ENCODE measurements at regions not wholly inside any gene's neighbourhood (a gene's known extent, or its start where the extent isn't known, plus 50 kb on each side); places are given as distances from the start of the nearest gene placed in this dataset.
A peak's percentile ranks its signal among the peaks of the same experiment; 100 is the strongest.

DNA sequence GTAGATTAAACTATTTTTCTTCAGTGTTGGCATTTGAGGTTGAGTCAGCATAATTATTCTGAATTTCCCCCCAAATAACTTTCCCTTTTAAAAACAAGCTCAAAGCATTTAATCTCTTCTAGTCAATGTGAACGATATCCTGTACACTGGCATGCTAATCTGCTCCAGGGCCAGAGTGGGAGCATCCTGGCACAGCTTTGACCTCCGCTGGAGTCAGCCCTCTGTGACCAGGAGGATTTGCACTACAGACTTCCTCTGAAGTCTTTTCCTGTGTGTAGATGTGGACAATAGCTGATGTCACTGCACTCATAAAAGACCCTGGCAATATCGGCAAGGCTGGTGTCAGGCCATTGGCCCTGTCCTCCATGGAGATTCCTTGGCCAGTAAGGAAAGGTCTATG is 340.2 kb downstream of the CDC14C start:
- DNase-seq, result no peak

DNA sequence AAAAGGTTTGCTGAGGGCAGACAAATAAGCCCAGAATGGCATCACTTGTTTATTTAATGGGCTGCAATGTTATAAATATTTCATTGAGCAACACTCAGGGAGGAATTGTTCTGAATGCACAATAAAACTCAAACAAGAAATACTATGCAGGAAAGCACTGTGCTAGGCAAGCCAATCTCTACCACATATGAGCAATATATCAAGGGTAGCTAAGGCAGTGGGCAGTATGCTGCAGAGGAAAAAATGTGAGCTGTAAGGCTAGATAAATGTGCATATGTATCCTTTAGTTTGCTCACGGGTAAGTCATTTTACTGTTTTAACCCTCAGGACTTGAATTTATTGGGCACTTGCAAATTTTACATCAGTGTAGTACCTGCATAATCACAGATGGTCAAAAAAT is 349.6 kb downstream of the CDC14C start:
- DNase-seq, result no peak

DNA sequence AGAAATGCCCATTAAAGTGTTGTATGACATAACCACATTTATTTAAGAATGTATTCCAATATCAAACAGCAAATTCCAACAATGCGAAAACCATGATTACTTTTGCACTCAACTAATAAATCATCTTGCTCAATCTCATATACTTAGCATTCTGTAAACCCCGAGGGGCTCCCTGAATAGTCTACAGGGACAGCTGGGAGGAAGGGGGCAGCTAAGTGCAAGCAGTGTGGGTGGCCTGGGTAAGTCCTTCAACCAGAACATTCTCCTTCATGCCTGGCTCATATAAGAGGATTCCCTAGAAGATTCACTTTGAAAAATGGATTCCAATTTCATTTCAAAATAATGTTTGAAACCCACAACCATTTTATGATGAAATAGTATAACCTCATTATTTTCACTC is 355.5 kb downstream of the CDC14C start:
- no peak for DNase-seq

DNA sequence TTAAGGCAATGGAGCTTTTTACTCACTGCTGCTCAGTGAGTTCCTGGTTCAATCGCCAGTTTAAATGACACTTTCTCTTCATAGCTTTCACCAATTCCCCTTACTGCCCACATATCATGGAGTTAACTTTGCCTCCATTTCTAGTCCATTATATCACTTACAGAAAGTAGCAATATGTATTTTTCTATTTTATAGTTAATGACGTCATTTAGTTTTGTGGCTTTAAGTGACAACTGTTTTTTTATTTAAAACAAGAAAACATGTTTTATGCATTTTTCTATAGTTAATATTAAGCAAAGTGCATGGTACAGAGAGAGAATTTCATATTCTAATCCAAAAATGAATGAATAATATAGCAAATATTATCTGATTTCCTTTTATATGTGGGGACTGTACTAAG is 363.3 kb downstream of the CDC14C start:
- no peak for DNase-seq

DNA sequence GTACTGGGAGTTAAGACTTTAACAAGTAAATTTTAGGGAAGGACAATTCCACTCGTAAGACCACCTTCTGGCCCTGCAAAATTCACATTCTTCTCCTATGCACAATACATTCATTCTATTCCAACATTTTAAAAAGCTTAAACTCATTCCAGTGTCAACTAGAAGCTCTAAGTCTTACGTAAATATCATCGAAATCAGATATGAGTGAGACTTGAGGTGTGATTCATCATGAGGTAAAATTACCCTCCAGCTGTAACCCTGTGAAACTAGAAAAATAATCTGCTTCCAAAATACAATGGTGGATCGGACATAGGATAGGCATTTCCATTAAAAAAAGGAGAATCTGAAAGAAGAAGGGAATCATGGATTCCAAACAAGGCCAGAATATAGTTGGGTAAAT is 370.3 kb downstream of the CDC14C start:
- DNase-seq, result no peak

DNA sequence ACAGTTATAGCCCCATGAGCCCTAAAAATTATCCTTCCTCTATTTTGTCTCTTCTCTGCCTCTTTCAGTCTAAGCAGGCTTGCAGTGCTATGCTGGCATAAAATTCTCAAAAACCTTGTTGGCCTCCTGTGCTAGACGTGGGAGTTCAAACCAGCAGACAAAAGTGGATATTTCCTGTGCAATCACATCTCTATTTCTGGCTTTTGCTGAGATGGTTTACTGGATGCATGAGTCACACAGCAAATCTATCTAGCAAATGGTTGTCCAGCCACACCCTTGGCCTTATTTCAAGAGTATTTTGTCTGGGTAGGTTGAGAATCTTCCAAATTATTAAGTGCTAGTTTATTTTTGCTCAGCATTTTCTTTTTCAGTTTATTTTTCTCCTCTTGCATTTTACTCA is 370.8 kb downstream of the CDC14C start:
- no peak for DNase-seq

DNA sequence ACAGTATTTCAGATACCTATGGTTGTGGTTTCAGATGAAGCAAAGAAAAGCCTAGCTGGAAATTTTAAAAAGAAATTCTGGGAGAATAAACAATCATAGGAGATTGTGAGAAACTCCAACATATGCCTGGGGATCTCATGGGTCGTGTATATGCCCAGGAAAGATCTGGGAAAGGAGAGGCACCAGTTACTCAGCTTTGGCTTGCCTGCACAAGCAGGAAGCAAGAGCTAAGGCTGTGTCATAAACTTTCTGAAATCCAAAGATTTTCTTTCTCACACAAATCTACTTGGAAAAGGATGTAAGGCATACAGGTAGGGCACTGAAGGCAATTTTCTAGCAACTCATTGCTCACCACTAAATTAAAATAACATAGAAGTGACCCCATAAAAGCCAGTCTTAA is 373.6 kb downstream of the CDC14C start:
- no peak for DNase-seq

DNA sequence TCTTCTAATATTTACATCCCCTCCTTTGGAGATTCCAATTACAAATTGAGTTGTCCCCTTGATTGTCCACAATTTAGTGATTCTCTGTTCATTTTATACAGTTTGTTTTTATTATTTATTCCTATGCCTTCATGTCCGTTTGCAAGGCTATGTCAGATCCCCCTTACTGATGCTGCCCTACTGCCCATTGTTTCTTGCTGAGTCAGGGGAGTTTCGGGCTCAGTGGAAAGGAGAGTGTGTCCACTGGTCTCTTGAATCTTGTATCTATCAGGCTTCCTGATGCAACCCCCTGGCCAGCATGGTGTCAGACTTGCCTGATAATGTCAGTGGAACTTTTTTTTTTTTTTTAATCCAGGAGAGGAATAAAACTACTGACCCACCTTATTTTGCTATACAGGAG is 384.4 kb downstream of the CDC14C start:
- DNase-seq, result no peak

DNA sequence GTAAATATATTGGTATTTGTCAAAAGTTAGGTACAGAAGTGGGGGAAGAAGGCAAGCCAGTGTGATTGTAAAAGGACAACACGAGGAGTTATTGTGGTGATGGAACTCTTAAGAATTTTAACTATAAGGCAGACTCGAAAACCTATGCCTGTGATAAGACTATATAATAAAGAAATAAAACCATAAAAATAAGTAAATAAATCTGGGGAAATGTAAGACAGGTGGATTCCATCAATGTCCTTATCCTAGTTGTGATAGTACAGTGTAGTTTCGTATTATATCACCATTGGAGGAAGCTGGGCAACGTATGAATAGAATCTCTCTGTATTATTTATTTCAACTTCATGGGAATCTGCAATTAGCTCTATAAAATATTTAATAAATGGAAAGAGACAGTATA is 395.7 kb downstream of the CDC14C start:
- DNase-seq, result no peak

DNA sequence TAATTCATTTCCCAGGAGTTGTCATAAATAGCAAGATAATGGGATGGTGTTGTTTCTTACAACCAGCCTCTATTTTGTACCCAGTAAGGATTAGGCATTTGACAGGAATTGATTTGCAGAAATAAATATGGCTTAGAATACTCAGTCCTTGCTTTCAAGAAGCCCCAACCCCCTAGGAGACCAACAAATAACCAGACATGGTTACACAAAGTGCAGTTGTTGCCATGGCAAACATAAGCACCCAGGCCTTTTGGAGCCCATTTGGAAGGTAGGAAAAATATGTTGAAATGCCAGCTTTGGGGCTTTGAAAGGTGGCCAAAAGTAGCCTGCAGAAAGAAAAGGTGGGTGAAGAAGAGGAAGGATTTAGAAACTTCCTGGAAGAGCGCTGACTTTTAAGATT is 397.5 kb downstream of the CDC14C start:
- no peak for DNase-seq

DNA sequence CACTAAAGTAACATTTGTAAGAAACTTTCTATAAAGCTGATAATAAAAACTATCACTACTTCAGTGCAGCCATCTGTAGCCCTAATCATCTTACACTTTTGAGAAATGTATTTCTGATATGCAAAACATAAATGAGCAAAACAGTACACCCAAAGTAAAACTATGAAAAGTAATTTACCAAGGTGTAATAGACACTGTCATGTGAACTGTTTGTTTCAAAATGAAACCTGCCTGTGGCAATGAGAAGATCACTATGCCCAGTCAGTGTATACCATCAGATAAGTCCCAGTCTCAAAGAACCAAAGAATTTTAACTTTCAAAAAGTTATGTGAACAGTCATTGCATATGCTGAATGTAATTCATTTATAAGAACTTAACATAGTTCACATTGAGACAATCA is 398.1 kb downstream of the CDC14C start:
- peak; percentile 1 for DNase-seq

DNA sequence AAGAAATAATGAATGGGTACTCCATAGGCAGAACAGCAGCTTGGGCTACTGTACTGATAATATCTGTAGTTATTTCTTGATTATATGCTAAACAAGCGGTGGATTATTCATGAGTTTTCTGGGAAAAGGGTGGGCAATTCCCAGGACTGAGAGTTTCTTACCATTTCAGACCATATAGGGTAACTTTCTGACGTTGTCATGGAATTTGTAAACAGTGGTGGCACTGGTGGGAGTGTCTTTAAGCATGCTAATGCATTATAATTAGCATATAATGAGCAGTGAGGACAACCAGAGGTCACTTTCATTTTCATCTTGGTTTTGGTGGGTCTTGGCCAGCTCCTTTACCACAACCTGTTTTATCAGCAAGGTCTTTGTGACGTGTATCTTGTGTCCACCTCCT is 399.7 kb downstream of the CDC14C start:
- peak; percentile 41 for DNase-seq

DNA sequence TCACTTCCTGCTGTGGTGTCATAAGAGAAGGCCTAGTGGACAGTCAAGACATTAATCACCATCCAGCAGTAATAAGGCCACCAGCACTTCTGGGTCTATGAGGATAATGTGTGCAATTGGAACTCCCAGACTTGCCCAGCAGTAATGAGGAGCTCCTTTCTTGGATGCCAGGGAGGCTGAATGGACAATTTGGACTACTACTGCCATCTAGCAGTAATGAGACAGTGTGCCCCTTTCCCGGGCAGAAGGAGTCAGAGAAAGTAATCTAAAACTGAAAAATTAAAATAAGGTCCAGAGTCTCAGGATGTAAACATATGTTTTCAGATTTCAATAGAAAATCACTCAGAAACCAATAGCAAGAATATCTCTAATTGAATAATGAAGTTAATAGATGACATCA is 400.4 kb downstream of the CDC14C start:
- no peak for DNase-seq

DNA sequence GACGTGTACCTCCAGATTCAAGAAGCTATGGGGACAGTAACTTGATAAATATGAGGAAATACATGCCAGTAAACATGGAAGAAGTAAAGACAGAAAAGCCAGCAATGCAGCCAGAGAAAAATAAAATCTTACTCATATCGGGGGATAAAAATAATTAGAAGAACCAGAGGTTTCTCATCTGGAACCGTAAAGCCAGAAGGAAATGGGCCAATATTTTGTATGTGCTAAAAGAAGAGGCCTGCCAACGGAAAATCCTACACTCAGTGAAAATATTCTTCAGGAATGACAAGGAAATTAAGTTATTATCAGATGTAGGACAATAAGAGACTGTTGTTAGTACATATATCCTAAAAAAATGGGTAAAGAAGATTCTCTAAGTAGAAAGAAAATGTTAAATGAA is 401.2 kb downstream of the CDC14C start:
- DNase-seq, result no peak

DNA sequence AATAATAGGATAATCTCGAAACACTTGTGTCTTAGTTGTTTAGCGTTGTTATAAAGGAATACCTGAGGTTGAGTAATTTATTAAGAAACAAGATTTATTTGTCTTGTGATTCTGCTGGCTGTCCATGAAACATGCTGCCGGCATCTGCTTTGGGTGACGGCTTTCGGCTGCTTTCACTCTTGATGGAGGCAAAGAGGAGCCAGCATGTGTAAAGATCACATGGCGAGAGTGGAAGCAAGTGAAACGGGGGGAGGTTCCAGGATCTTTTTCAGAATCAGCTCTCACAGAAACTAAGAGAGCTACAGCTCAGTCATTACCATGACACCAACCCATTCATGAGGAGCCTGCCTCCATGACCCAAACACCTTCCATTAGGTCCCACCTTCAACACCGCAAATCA is 402.8 kb downstream of the CDC14C start:
- no peak for DNase-seq

DNA sequence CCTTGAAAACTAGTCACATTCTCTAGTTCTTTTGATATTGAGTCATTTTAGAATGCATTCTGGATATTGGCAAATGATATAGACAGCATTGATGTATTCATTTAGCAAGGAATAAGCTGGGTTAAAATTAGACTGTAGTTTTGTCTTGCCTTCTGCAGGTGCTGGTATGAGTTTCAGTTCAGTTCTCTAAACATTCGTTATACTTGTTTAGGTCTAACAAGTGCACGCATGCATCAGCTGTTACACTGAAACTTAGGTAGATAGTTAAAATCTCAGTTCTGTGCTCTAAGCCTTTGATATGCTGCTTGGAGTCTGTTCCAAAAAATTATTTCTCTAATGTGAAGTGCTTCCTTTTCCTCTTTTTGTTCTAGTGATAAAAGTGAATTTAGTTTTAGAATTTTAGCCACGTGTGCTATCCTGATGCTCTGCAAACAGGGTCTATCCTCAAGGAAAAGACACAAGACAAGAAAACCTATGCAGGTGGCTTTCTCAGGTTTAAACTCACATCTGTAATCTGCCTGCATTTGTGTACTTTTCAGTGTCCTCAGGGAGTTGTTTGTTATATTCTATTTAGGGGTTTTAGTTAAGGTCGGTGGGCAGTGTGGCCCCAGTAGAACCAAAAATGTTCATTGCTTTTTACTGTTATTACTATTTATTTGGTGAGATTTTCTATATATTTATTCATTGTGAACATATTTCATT is 409.0 kb downstream of the CDC14C start:
- DNase-seq, result no peak

DNA sequence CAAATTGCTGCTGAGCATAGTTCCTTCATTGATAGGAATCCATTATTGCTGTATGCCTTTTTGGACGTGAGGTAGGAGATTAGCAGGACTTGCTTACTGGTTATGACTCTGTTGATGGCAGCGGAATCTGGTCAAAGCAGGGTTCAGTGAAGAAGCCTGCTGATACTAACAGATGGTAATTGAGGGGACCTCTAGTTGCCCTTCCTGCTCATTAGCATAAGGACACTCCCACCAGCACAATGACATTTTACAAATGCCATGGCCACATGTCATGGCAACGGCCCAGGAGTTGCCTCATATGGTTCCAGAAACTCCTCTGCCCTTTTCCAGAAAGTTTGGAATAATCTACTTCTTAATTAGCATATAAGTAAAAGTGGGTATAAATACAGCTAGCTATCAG is 417.5 kb downstream of the CDC14C start:
- no peak for DNase-seq

DNA sequence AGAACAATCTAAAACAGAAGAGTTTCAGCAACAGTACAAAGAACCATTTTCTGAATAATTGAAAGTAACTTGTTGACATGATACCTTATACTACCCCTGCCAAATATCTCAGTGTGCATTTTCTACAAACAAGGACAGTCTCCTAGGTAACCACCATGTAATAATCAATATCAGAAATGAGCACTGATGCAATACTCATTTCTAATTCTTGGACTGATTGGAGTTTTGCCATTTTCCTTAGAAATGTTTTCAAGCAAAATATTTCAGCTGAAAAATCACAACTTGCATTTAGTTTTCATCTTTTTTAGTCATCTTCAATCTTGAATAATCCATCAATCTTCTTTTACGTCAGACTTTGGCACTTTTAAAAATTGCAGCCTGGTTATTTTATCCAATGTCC is 420.2 kb downstream of the CDC14C start:
- DNase-seq, result no peak

DNA sequence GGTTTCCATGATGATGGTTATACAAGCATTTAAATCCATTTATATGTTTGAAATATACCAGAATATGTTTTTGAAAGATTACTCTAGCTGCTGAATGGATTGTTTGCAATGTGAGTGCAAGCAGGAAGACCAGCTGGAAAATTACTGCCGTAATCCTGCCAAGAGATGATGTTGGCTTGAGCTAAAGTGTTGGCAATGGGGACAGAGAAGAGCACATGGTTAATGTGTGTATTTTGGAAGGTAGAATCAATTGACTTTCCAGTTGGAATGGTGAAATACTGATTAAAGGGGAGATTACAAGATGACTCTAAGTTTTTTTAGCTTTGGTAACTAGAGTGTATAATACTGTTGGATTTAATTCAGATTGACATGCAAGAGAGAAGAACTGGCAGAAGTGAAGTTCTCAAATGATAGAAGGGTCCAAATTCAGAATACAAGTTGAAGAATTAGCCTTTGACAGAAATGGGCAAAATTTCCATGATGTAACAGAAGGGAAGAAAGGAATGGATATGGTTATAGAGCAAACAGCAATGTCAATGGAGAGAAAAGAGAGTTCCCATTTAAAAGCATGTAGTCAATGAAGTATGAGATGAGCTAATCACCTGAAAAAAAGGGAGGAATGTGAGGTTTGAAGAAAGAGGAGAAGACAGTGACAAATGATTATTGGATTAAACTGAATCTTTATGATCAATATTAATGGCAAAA is 422.0 kb downstream of the CDC14C start:
- DNase-seq, result no peak

DNA sequence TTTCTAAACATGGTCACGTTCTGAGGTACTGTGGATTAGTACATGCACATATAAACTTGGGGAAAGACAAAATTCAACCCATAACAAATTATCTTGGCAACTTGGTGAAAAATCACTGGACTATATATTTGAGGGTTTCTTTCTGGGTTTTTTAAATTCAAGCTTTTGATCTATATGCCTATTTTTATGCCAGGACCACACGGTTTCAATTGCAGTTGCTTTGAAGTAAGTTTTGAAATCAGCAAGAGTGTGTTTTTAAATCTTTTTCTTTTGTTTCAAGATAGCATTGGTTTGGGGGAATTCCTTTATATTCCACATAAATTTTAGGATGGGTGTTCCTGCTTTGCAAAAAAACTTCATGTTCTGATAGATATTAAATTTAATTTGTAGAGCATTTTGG is 406.4 kb upstream of the VWC2 start:
- no peak for DNase-seq

DNA sequence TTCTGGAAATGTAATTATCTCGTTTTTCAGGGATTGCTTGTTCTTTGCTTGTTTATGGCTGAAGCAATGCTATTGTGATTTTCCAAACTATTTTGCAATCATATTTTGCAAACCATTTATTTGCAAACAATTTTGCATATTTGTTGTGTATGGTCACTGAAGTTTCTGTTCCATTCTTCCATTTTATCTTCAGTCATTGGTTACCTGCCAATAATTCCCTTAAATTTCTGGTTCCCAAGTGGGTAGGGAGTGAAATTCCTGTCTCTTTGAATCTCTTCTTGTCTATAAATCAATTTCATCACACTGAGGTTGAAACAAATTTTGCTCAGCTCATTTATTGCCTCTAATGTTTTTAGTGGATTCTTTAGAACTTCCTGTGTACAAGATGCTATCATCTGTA is 401.7 kb upstream of the VWC2 start:
- no peak for DNase-seq

DNA sequence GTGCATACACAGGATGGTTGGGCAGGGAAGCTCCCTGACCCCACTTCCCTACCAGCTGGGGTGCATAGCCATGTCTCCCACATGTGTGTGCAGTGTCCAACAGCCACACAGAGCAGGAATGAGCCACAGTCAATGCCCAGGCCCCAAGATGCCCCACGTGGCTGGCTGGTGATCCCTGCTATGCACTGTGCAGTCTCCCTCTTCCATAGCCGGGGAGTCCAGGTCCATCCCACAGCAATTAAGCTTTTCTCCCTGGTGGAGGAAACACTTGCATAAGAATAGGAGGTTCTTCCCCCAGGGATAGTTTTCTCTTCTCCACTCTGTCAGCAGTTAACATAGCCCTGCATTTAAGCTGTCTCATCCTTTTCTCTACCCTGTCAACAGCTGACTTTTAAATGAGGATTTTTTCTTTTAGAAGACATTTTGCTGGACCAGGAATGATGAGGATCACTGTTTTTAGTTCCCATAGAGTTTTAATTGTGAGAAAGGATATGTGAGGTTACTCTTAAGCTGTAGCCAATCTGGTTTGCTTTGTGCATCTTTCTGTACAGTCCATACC is 396.5 kb upstream of the VWC2 start:
- DNase-seq, result no peak

DNA sequence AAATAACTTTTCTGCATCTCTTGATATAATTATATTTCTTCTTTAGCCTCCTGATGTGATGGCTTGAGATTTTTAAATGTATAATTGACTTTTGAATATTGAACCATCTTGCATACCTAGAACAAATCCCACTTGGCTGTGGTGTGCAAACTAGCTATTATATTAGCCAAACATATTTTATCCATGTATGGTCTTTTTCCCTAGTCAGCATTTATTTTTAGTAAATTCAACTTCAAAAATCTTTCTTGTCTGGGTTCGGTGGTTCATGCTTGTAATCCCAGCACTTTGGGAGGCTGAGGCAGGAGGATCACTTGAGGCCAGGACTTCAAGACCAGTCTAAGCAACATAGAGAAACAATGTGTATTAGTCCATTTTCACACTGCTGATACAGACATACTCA is 386.6 kb upstream of the VWC2 start:
- no peak for DNase-seq

DNA sequence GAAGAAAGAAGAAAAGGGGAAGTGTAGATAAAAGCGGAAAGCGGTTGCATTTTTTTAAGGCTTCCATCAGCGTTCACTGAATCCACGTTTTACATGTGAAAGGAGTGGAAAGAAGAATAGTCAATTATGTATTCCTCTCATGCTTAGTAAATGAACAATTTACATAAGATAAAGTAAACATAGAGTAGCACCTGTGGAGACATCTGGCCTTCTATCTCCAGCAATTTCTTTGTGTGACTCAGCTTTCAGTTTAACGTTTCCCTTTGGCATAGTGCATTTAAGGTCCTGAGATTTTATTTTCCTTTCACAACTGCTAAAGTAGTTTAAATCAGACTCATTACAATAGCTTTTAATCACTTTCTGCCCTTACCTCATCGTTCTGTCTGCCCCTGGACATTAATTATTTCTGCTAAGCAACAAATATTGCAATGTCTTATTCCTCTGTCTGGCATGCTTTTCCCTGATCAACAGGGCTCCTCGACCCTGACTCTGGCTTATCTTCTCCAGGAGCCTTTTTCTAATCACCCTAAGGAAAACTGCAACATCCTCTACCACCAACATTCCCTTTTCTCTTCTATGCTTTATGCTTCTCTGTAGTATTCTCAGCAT is 383.5 kb upstream of the VWC2 start:
- DNase-seq, result peak; percentile 18

Data from OCI-M1 (cell line).